HepG2 (cell line): ENCODE measurements at regions not wholly inside any gene's neighbourhood (a gene's known extent, or its start where the extent isn't known, plus 50 kb on each side); places are given as distances from the start of the nearest gene placed in this dataset.

Experiments used
- ATAC-seq: fragments of 200-7000 bp; cut with Tn5 transposase; 3 replicates; pipeline ENCODE4 v1.9.1; 2020; ENCODE audit warnings: mild to moderate bottlenecking, moderate library complexity
- BruUV-seq: library from RNA; stranded (reverse); fragments of 400-500 nt; replicated peaks from 2 replicates; lab custom pipeline; 2021; lab: Mats Ljungman, UMichigan
- CTCF ChIA-PET: fragments of 300-600 bp; formaldehyde crosslinking; extraction: SDS; loops from one replicate; lab custom pipeline; 2021; ENCODE audit warnings: low total read pairs, inconsistent platforms, low intra/inter-chr PET ratio; lab: Yijun Ruan, JAX
- POLR2A ChIA-PET: fragments of 350-600 bp; sonication (Branson Sonifier 250); formaldehyde crosslinking; loops from one replicate; lab custom pipeline; 2020; ENCODE audit warnings: antibody characterized with exemption, inconsistent platforms; lab: Yijun Ruan, JAX
- DNase-seq: peaks from one replicate; pipeline ENCODE4 v3.0.0-alpha.2; 2015; ENCODE audit warnings: low spot score
- FAIRE-seq: peaks from 3 replicates; lab custom pipeline; 2011; peaks lifted over from hg19 to GRCh38; lab: Jason Lieb, UNC
- H2AFZ ChIP-seq: one replicate; pipeline ENCODE4 v1.6.1; 2011; ENCODE audit warnings: low read length, inconsistent platforms
- H3K27ac ChIP-seq: fragments of 300-600 bp; 3 replicates; pipeline ENCODE4 v1.8.0; 2011; ENCODE audit warnings: mixed run types, mild to moderate bottlenecking, mixed read lengths, low read length, inconsistent platforms; ENCODE audit not compliant: insufficient read depth; ENCODE audit errors: extremely low read length
- H3K27me3 ChIP-seq, 2 experiments: fragments of 200-600 bp in 1 of 2; 2 replicates in 1 of 2; 3 replicates in 1 of 2; pipeline versions ENCODE4 v1.6.0 to v1.8.0; 2011; ENCODE audit warnings: low read length in 2 of 2, mild to moderate bottlenecking in 2 of 2, moderate library complexity in 2 of 2, inconsistent platforms in 1 of 2; ENCODE audit not compliant: insufficient read depth in 2 of 2, control insufficient read depth in 1 of 2
- H3K36me3 ChIP-seq, 2 experiments: fragments of 200-600 bp in 1 of 2; replicated peaks in 1 of 2; 2 replicates in 1 of 2; 3 replicates in 1 of 2; pipeline versions ENCODE4 v1.5.1 to v1.8.0; 2011; ENCODE audit warnings: low read length in 2 of 2, inconsistent platforms in 1 of 2; ENCODE audit not compliant: insufficient read depth in 2 of 2, control insufficient read depth in 1 of 2
- H3K4me1 ChIP-seq: 2 replicates; pipeline ENCODE4 v1.5.1; 2012; ENCODE audit warnings: low read length, inconsistent platforms; ENCODE audit not compliant: insufficient read depth
- H3K4me2 ChIP-seq: 2 replicates; pipeline ENCODE4 v1.6.0; 2011; ENCODE audit warnings: low read depth, low read length, inconsistent platforms
- H3K4me3 ChIP-seq, 3 experiments: fragments of 200-600 bp in 1 of 3; sonication (generic), shearing (Covaris generic) in 1 of 3; replicated peaks in 1 of 3; 2 replicates each; pipeline ENCODE4 v1.5.1; 2011 to 2016; ENCODE audit warnings: low read length in 3 of 3, inconsistent platforms in 2 of 3, low read depth in 2 of 3, mild to moderate bottlenecking in 2 of 3, control low read depth in 1 of 3, mixed read lengths in 1 of 3; ENCODE audit not compliant: insufficient read depth in 1 of 3
- H3K79me2 ChIP-seq: one replicate; pipeline ENCODE4 v1.6.1; 2011; ENCODE audit warnings: low read length, inconsistent platforms; ENCODE audit not compliant: insufficient read depth
- H3K9ac ChIP-seq: 2 replicates; pipeline ENCODE4 v1.6.0; 2011; ENCODE audit warnings: mild to moderate bottlenecking, low read depth, low read length, inconsistent platforms; ENCODE audit not compliant: insufficient read depth
- H3K9me3 ChIP-seq: 2 replicates; pipeline ENCODE4 v1.5.1; 2012; ENCODE audit warnings: mild to moderate bottlenecking, low read length
- H4K20me1 ChIP-seq: 2 replicates; pipeline ENCODE4 v1.6.0; 2011; ENCODE audit warnings: inconsistent platforms, mild to moderate bottlenecking, low read length, moderate library complexity; ENCODE audit not compliant: insufficient read depth
- CBX2 ChIP-seq, 2 experiments: fragments of 200-600 bp in 1 of 2; sonication (generic); formaldehyde crosslinking in 1 of 2; IDR thresholded peaks; 2 replicates each; pipeline versions ENCODE4 v1.7.0 to v1.8.1; 2018 to 2022; ENCODE audit warnings: low read depth in 2 of 2, low read length in 1 of 2, mild to moderate bottlenecking in 1 of 2, missing genetic modification reagents in 1 of 2
- CHCHD3 ChIP-seq: sonication (generic); formaldehyde crosslinking; IDR thresholded peaks from 2 replicates; pipeline ENCODE4 v1.8.0; 2022; ENCODE audit warnings: mild to moderate bottlenecking, missing genetic modification reagents, moderate library complexity
- ELF1 ChIP-seq: sonication (generic); formaldehyde crosslinking; IDR thresholded peaks from 2 replicates; pipeline ENCODE4 v1.4.0; 2020; ENCODE audit warnings: missing genetic modification reagents
- ESRRA ChIP-seq: sonication (generic); formaldehyde crosslinking; IDR thresholded peaks from 2 replicates; pipeline ENCODE4 v1.5.1; 2020; ENCODE audit warnings: mild to moderate bottlenecking, low read depth, missing genetic modification reagents
- FOSL2 ChIP-seq: sonication (generic); formaldehyde crosslinking; IDR thresholded peaks from 2 replicates; pipeline ENCODE4 v1.4.0; 2020; ENCODE audit warnings: missing genetic modification reagents
- GATAD1 ChIP-seq: IDR thresholded peaks from 2 replicates; pipeline ENCODE4 v1.6.1; 2016; ENCODE audit warnings: missing genetic modification reagents, missing compliant biosample characterization
- HDAC1 ChIP-seq: sonication (generic); formaldehyde crosslinking; IDR thresholded peaks from 2 replicates; pipeline ENCODE4 v1.5.1; 2020; ENCODE audit warnings: mild to moderate bottlenecking, missing genetic modification reagents
- HMG20A ChIP-seq: IDR thresholded peaks from 2 replicates; pipeline ENCODE4 v1.6.1; 2016; ENCODE audit warnings: borderline replicate concordance
- HNF4A ChIP-seq: sonication (generic); formaldehyde crosslinking; IDR thresholded peaks from 2 replicates; pipeline ENCODE4 v1.4.0; 2020; ENCODE audit warnings: missing genetic modification reagents
- KDM4B ChIP-seq: sonication (generic); formaldehyde crosslinking; IDR thresholded peaks from 2 replicates; pipeline ENCODE4 v1.4.0; 2020; ENCODE audit warnings: missing genetic modification reagents
- PLRG1 ChIP-seq: fragments of 450-650 bp; conservative IDR thresholded peaks from 2 replicates; pipeline ENCODE4 v1.6.1; 2016
- SKI ChIP-seq: fragments of 450-650 bp; IDR thresholded peaks from one replicate; pipeline ENCODE4 v1.6.1; 2018; ENCODE audit warnings: mild to moderate bottlenecking; ENCODE audit not compliant: partially characterized antibody
- TBL1XR1 ChIP-seq: fragments of 150-350 bp; IDR thresholded peaks from 2 replicates; pipeline ENCODE4 v1.6.1; 2014; ENCODE audit warnings: borderline replicate concordance, low read length; ENCODE audit not compliant: partially characterized antibody
- TFDP1 ChIP-seq: IDR thresholded peaks from 2 replicates; pipeline ENCODE4 v1.6.1; 2016; ENCODE audit warnings: missing compliant biosample characterization, missing genetic modification reagents, borderline replicate concordance
- TFE3 ChIP-seq: IDR thresholded peaks from 2 replicates; pipeline ENCODE4 v1.6.1; 2016
- ZNF562 ChIP-seq: sonication (generic); formaldehyde crosslinking; IDR thresholded peaks from 2 replicates; pipeline ENCODE4 v1.8.0; 2022; ENCODE audit warnings: missing genetic modification reagents, borderline replicate concordance
- ZNF605 ChIP-seq: sonication (generic); formaldehyde crosslinking; IDR thresholded peaks from 2 replicates; pipeline ENCODE4 v1.8.0; 2022; ENCODE audit warnings: mild to moderate bottlenecking, missing genetic modification reagents
- ZNF629 ChIP-seq: sonication (generic); formaldehyde crosslinking; conservative IDR thresholded peaks from 2 replicates; pipeline ENCODE4 v1.5.0; 2020; ENCODE audit warnings: missing genetic modification reagents
- WGBS: methylation state at CpG from one replicate; pipeline ENCODE4 v1.1.6; 2017; ENCODE audit warnings: low lambda C conversion rate; 5-methylcytosine and 5-hydroxymethylcytosine counted together
- in situ Hi-C: cut with HindIII; loops from 2 replicates; pipeline ENCODE4 v1.10.0; 2017; ENCODE audit warnings: low pct_unique_long_range_greater_than_20kb; ENCODE audit not compliant: extremely low pct_ligation_motif_present
- intact Hi-C: fragments of 100-400 bp; cut with micrococcal nuclease; formaldehyde crosslinking; loops from one replicate; pipeline ENCODE4 v1.10.0; 2022; ENCODE audit not compliant: unreplicated experiment
- TF ChIP-seq, protein P1 (sequence below): sonication (generic); formaldehyde crosslinking; IDR thresholded peaks from 2 replicates; pipeline ENCODE4 v1.4.0; 2020; ENCODE audit warnings: missing genetic modification reagents
- TF ChIP-seq, protein P2 (sequence below): sonication (generic); formaldehyde crosslinking; conservative IDR thresholded peaks from 2 replicates; pipeline ENCODE4 v1.4.0; 2020; ENCODE audit warnings: missing genetic modification reagents

GRCh38 chr21:14877581-14878228, 187.1 kb downstream of the NRIP1 start:
- peak; percentile 96 for DNase-seq
- ChIA-PET CTCF (interaction anchor here (0.9 to 1.2 kb wide), 3 partner anchors 13 to 66 kb away, joined by 3 to 4 read pairs (median 3); no protein-coding TSS in a partner anchor), POLR2A (interaction anchor here (0.9 to 5.7 kb wide), 9 partner anchors 9 to 494 kb away, joined by 3 to 82 read pairs (median 6); partner anchors contain the start of genes HSPA13 and NRIP1)
- intact Hi-C loops (loop anchor here (1.0 to 5.0 kb wide), 5 partner anchors 12 to 565 kb away; no protein-coding TSS in a partner anchor), in situ Hi-C loops (no loop called here)
- peaks cover 77% of the 10 kb centered on the region for H3K4me1 ChIP-seq
- H3K36me3 ChIP-seq, result no peaks in the 10 kb centered on the region
- no peaks in the 10 kb centered on the region for H4K20me1 ChIP-seq
- BruUV-seq, result no TSS peak
- peak; percentile 52 for FAIRE-seq
- no peaks in the 10 kb centered on the region for H3K27me3 ChIP-seq
- peak overlapping the region; percentile 61 for H3K4me2 ChIP-seq
- ATAC-seq, result peak; percentile 70
- no peaks in the 10 kb centered on the region for H3K9me3 ChIP-seq
- 2% methylated on average over 2 of the region's 2 CpGs for WGBS
- no peak overlapping the region for H2AFZ ChIP-seq
- H3K27ac ChIP-seq, result peak overlapping the region; percentile 96
- peaks cover 10% of the 10 kb centered on the region for H3K79me2 ChIP-seq
- H3K9ac ChIP-seq, result peak overlapping the region; percentile 63
- H3K4me3 ChIP-seq, result peak overlapping the region in 1 of 3 experiments; percentile 15; a peak in 1 of 6 replicates
- TF ChIP-seq GATAD1 (CRISPR knock-in tag) (no peak), TFDP1 (CRISPR knock-in tag) (no peak), ELF1 (CRISPR knock-in tag) (no peak), CHCHD3 (no peak), ESRRA (CRISPR knock-in tag) (peak; percentile 91), ZNF629 (CRISPR knock-in tag) (0 out of 2 replicates have a peak, but pooled peaks have one; percentile 10), ZNF562 (CRISPR knock-in tag) (no peak), SKI (peak; percentile 68), HDAC1 (peak; percentile 59; the same call in 1 of the 2 replicates), FOSL2 (peak; percentile 73), HNF4A (CRISPR knock-in tag) (peak; percentile 93), TBL1XR1 (peak; percentile 87), PLRG1 (no peak), ZNF605 (CRISPR knock-in tag) (no peak), HMG20A (peak; percentile 62; the same call in 1 of the 2 replicates), CBX2 (IDR thresholded peaks at IDR 0.05; ENCODE audit: low read depth, low read length) (no peak), CBX2 (CRISPR knock-in tag; IDR thresholded peaks at IDR 0.05; ENCODE audit: low read depth) (no peak), KDM4B (CRISPR knock-in tag) (no peak), TFE3 (CRISPR knock-in tag) (0 out of 2 replicates have a peak, but pooled peaks have one; percentile 31)
- TF ChIP-seq, protein P1, sequence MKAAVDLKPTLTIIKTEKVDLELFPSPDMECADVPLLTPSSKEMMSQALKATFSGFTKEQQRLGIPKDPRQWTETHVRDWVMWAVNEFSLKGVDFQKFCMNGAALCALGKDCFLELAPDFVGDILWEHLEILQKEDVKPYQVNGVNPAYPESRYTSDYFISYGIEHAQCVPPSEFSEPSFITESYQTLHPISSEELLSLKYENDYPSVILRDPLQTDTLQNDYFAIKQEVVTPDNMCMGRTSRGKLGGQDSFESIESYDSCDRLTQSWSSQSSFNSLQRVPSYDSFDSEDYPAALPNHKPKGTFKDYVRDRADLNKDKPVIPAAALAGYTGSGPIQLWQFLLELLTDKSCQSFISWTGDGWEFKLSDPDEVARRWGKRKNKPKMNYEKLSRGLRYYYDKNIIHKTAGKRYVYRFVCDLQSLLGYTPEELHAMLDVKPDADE (CRISPR knock-in tag), result no peak
- TF ChIP-seq, protein P2, sequence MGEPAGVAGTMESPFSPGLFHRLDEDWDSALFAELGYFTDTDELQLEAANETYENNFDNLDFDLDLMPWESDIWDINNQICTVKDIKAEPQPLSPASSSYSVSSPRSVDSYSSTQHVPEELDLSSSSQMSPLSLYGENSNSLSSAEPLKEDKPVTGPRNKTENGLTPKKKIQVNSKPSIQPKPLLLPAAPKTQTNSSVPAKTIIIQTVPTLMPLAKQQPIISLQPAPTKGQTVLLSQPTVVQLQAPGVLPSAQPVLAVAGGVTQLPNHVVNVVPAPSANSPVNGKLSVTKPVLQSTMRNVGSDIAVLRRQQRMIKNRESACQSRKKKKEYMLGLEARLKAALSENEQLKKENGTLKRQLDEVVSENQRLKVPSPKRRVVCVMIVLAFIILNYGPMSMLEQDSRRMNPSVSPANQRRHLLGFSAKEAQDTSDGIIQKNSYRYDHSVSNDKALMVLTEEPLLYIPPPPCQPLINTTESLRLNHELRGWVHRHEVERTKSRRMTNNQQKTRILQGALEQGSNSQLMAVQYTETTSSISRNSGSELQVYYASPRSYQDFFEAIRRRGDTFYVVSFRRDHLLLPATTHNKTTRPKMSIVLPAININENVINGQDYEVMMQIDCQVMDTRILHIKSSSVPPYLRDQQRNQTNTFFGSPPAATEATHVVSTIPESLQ (CRISPR knock-in tag), result no peak
